WERI-Rb-1 (cell line): ENCODE measurements at regions not wholly inside any gene's neighbourhood (a gene's known extent, or its start where the extent isn't known, plus 50 kb on each side); places are given as distances from the start of the nearest gene placed in this dataset.

Source experiments
- DNase-seq: peaks from one replicate; pipeline ENCODE4 v3.0.0-alpha.2; 2020
- H3K27ac ChIP-seq: fragments of 250-450 bp; sonication (Bioruptor Pico); 2 replicates; pipeline ENCODE4 v1.5.1; 2020; ENCODE audit warnings: mild to moderate bottlenecking, moderate library complexity
- H3K27me3 ChIP-seq: fragments of 250-450 bp; sonication (Bioruptor Pico); 2 replicates; pipeline ENCODE4 v1.5.1; 2021; ENCODE audit warnings: mild to moderate bottlenecking, low read depth, moderate library complexity; ENCODE audit not compliant: insufficient read depth, severe bottlenecking
- H3K36me3 ChIP-seq: fragments of 250-450 bp; sonication (Bioruptor Pico); 2 replicates; pipeline ENCODE4 v1.5.1; 2020; ENCODE audit warnings: mild to moderate bottlenecking, moderate library complexity
- H3K4me3 ChIP-seq: 2 replicates; pipeline ENCODE4 v1.5.1; 2011; ENCODE audit warnings: low read depth, mild to moderate bottlenecking, control low read depth, low read length
- H3K9me3 ChIP-seq: fragments of 250-450 bp; sonication (Bioruptor Pico); 2 replicates; pipeline ENCODE4 v1.5.1; 2021; ENCODE audit warnings: mild to moderate bottlenecking, moderate library complexity; ENCODE audit not compliant: severe bottlenecking
- TF ChIP-seq, protein P1 (sequence below): IDR thresholded peaks from 2 replicates; pipeline ENCODE4 v1.5.1; 2011; ENCODE audit warnings: low read depth, mild to moderate bottlenecking, control low read depth, inconsistent platforms, low read length

GRCh38 chr11:134791102-134791501, 379.1 kb upstream of the B3GAT1 start:
- H3K27ac ChIP-seq: no peak overlapping the region
- peaks cover 4% of the 10 kb centered on the region for H3K27me3 ChIP-seq
- TF ChIP-seq, protein P1, sequence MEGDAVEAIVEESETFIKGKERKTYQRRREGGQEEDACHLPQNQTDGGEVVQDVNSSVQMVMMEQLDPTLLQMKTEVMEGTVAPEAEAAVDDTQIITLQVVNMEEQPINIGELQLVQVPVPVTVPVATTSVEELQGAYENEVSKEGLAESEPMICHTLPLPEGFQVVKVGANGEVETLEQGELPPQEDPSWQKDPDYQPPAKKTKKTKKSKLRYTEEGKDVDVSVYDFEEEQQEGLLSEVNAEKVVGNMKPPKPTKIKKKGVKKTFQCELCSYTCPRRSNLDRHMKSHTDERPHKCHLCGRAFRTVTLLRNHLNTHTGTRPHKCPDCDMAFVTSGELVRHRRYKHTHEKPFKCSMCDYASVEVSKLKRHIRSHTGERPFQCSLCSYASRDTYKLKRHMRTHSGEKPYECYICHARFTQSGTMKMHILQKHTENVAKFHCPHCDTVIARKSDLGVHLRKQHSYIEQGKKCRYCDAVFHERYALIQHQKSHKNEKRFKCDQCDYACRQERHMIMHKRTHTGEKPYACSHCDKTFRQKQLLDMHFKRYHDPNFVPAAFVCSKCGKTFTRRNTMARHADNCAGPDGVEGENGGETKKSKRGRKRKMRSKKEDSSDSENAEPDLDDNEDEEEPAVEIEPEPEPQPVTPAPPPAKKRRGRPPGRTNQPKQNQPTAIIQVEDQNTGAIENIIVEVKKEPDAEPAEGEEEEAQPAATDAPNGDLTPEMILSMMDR: no peak
- H3K36me3 ChIP-seq: no peaks in the 10 kb centered on the region
- H3K4me3 ChIP-seq: no peak overlapping the region
- no peak for DNase-seq
- H3K9me3 ChIP-seq: peaks cover 4% of the 10 kb centered on the region

GRCh38 chr11:134789104-134789503, 377.1 kb upstream of the B3GAT1 start:
- Histone ChIP-seq H3K27ac (no peak overlapping the region), H3K36me3 (no peaks in the 10 kb centered on the region), H3K4me3 (no peak overlapping the region), H3K9me3 (no peaks in the 10 kb centered on the region), H3K27me3 (peaks cover 11% of the 10 kb centered on the region)
- no peak for DNase-seq
- TF ChIP-seq, protein P1: no peak

DNA sequence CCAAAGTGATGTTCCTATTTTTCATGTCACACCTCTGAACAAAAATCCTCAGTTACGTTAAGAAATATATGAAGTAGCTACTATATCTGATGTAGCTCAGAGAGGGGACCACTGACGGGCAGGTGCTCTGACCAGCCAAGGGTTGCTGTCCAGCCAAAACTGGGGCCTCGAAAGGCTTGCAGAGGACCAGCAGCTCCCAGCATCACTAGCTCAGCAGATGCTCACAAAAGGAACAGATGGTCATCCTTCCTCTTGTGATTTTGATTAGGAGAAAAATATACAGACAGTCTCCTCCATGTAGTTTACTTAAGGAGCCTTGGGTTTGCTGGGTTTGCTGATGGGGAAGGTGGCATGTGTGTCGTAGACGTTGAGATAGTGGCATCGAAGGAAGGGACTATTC, 374.6 kb upstream of the B3GAT1 start:
- Histone ChIP-seq H3K27ac (no peak overlapping the region), H3K36me3 (no peaks in the 10 kb centered on the region), H3K9me3 (no peaks in the 10 kb centered on the region), H3K4me3 (no peak overlapping the region), H3K27me3 (peaks cover 14% of the 10 kb centered on the region)
- TF ChIP-seq, protein P1: no peak
- DNase-seq: no peak

GRCh38 chr11:134785660-134786284, 373.7 kb upstream of the B3GAT1 start:
- Histone ChIP-seq H3K27me3 (peaks cover 18% of the 10 kb centered on the region), H3K9me3 (no peaks in the 10 kb centered on the region), H3K36me3 (no peaks in the 10 kb centered on the region), H3K27ac (no peak overlapping the region), H3K4me3 (no peak overlapping the region)
- no peak for DNase-seq
- TF ChIP-seq, protein P1: no peak

- TF ChIP-seq, protein P1: no peak
Observed at GRCh38 chr11:134785059-134785458, 373.0 kb upstream of the B3GAT1 start.

GRCh38 chr11:134784568-134784967, 372.5 kb upstream of the B3GAT1 start:
- H3K27me3 ChIP-seq: peaks cover 19% of the 10 kb centered on the region
- H3K36me3 ChIP-seq: no peaks in the 10 kb centered on the region
- H3K4me3 ChIP-seq: no peak overlapping the region
- no peak for DNase-seq
- TF ChIP-seq, protein P1: no peak
- H3K9me3 ChIP-seq: no peaks in the 10 kb centered on the region
- no peak overlapping the region for H3K27ac ChIP-seq

More at GRCh38 chr11:134785059-134785458, 373.0 kb upstream of the B3GAT1 start:
- no peak for DNase-seq
- H3K36me3 ChIP-seq: no peaks in the 10 kb centered on the region
- peaks cover 19% of the 10 kb centered on the region for H3K27me3 ChIP-seq
- H3K27ac ChIP-seq: no peak overlapping the region
- no peak overlapping the region for H3K4me3 ChIP-seq
- no peaks in the 10 kb centered on the region for H3K9me3 ChIP-seq
